ENCODE measurements at regions not wholly inside any gene's neighbourhood (a gene's known extent, or its start where the extent isn't known, plus 50 kb on each side); places are given as distances from the start of the nearest gene placed in this dataset.

GRCh38 chr11:116117331-116118137, 613.3 kb upstream of the CADM1 start:
- no peak for TF ChIP-seq REST (IDR thresholded peaks at IDR 0.05; ENCODE audit: low read depth, low read length)
- no peak for TF ChIP-seq EP300 (IDR thresholded peaks at IDR 0.05; ENCODE audit: borderline replicate concordance in 1 of 2, low read depth in 1 of 2, low read length in 1 of 2)
- TF ChIP-seq CTCF (IDR thresholded peaks at IDR 0.05): no peak
- no peak for TF ChIP-seq EZH2phosphoT487 (IDR thresholded peaks at IDR 0.05; ENCODE audit: borderline replicate concordance, low read depth)
- TF ChIP-seq NFIC (IDR thresholded peaks at IDR 0.05; ENCODE audit: borderline replicate concordance): no peak
- no peak for TF ChIP-seq POLR2AphosphoS5 (IDR thresholded peaks at IDR 0.05; ENCODE audit: low read depth, low read length)
- no peak for TF ChIP-seq MEF2A (IDR thresholded peaks at IDR 0.05; ENCODE audit: borderline replicate concordance, low read depth)

Measured in SK-N-SH (cell line).